ENCODE measurements at regions not wholly inside any gene's neighbourhood (a gene's known extent, or its start where the extent isn't known, plus 50 kb on each side); places are given as distances from the start of the nearest gene placed in this dataset.

GRCh38 chr1:222418654-222419053 lies 129.2 kb downstream of the HHIPL2 start:
- no peak for DNase-seq (ENCODE audit: low read depth, low spot score)
- H3K4me3 ChIP-seq (ENCODE audit: low read depth, low read length) = no peak overlapping the region
- in situ Hi-C loops (cut with HindIII; ENCODE audit: low sequenced_read_pairs) = no loop called here
- TF ChIP-seq, protein P1, sequence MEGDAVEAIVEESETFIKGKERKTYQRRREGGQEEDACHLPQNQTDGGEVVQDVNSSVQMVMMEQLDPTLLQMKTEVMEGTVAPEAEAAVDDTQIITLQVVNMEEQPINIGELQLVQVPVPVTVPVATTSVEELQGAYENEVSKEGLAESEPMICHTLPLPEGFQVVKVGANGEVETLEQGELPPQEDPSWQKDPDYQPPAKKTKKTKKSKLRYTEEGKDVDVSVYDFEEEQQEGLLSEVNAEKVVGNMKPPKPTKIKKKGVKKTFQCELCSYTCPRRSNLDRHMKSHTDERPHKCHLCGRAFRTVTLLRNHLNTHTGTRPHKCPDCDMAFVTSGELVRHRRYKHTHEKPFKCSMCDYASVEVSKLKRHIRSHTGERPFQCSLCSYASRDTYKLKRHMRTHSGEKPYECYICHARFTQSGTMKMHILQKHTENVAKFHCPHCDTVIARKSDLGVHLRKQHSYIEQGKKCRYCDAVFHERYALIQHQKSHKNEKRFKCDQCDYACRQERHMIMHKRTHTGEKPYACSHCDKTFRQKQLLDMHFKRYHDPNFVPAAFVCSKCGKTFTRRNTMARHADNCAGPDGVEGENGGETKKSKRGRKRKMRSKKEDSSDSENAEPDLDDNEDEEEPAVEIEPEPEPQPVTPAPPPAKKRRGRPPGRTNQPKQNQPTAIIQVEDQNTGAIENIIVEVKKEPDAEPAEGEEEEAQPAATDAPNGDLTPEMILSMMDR (IDR thresholded peaks at IDR 0.05; ENCODE audit: low read depth, low read length) = no peak

DNA sequence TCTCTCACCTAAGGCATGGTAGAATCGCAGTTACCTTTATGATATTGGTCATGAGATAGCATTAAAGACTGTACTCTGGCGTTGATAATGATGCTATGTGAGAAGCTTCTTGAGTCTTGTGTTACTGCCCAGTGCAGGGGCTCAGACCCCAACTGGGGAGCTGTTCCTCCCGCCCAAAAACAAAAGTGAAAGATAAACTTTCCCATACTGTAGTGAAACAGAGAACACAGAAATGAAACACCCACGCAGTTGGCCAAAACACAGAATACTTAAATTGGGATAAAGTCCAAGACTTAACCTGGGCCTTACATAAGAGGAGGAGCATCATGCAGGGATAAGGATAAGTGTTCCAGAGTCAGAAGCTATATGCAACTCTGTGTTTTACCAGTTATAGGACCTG lies 130.6 kb downstream of the HHIPL2 start:
- H3K4me3 ChIP-seq (ENCODE audit: low read depth, low read length) = no peak overlapping the region
- in situ Hi-C loops (cut with HindIII; ENCODE audit: low sequenced_read_pairs) = no loop called here
- TF ChIP-seq, protein P1 (IDR thresholded peaks at IDR 0.05; ENCODE audit: low read depth, low read length) = no peak
- DNase-seq (ENCODE audit: low read depth, low spot score) = no peak

DNA sequence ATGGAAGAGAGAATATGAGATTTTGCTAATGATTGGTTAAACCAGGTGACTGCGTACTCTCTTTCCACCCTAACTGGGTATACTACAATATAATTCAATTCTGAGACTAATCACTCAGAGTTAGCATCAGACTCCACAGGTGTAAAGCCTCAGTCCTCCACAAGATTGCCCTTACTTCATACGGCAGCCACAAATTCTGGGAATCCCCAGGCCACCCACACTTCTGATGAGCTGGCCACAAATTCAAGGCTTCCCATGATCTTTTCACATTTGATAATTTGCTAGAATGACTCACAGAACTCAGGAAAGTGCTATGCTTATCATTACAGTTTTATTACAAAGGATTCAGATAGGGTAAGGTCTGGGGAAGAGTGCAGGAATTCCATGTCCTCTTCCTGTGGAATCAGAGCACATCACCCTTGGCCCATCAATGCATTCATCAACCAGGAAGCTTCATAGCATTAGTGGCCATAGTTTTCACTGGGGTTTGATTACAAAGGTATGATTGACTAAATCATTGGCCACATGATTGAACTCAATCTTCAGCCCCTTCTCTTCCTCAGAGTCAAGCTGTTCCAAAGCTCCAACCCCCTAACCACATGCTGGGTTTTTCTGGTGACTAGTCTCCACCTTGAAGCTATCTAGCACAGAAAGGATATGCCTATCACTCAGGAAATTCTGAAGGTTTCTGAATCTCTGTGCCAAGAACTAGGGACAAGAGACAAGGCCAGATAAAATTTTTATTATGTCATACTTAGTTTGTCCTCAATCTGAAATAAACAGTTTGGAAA lies 131.7 kb downstream of the HHIPL2 start:
- TF ChIP-seq, protein P1 (IDR thresholded peaks at IDR 0.05; ENCODE audit: low read depth, low read length) = no peak
- in situ Hi-C loops (cut with HindIII; ENCODE audit: low sequenced_read_pairs) = no loop called here

GRCh38 chr1:222415441-222415840 lies 132.5 kb downstream of the HHIPL2 start:
- H3K4me3 ChIP-seq (ENCODE audit: low read depth, low read length) = no peak overlapping the region
- in situ Hi-C loops (cut with HindIII; ENCODE audit: low sequenced_read_pairs) = no loop called here
- TF ChIP-seq, protein P1 (IDR thresholded peaks at IDR 0.05; ENCODE audit: low read depth, low read length) = no peak
- DNase-seq (ENCODE audit: low read depth, low spot score) = no peak

More for the DNA sequence above, 131.7 kb downstream of the HHIPL2 start:
- DNase-seq (ENCODE audit: low read depth, low spot score) = no peak
- no peak overlapping the region for H3K4me3 ChIP-seq (ENCODE audit: low read depth, low read length)

GRCh38 chr1:222413991-222414549 lies 133.8 kb downstream of the HHIPL2 start:
- no peak for DNase-seq (ENCODE audit: low read depth, low spot score)
- in situ Hi-C loops (cut with HindIII; ENCODE audit: low sequenced_read_pairs) = no loop called here
- TF ChIP-seq, protein P1 (IDR thresholded peaks at IDR 0.05; ENCODE audit: low read depth, low read length) = no peak
- no peak overlapping the region for H3K4me3 ChIP-seq (ENCODE audit: low read depth, low read length)

- TF ChIP-seq, protein P1 (IDR thresholded peaks at IDR 0.05; ENCODE audit: low read depth, low read length) = no peak
- in situ Hi-C loops (cut with HindIII; ENCODE audit: low sequenced_read_pairs) = no loop called here
- no peak for DNase-seq (ENCODE audit: low read depth, low spot score)
- no peak overlapping the region for H3K4me3 ChIP-seq (ENCODE audit: low read depth, low read length)
Measured at GRCh38 chr1:222413436-222413835, 134.5 kb downstream of the HHIPL2 start.

All from astrocyte of the spinal cord (primary cell).